GM12878 (cell line): ENCODE measurements at regions not wholly inside any gene's neighbourhood (a gene's known extent, or its start where the extent isn't known, plus 50 kb on each side); places are given as distances from the start of the nearest gene placed in this dataset.

Source experiments
- ASH2L ChIP-seq: fragments of 300-600, 200-600 bp; sonication (generic); IDR thresholded peaks from 2 replicates; pipeline ENCODE4 v1.6.1; 2017; ENCODE audit warnings: low read depth, mild to moderate bottlenecking, borderline replicate concordance
- CTCF ChIP-seq, 3 experiments: IDR thresholded peaks in 2 of 3; conservative IDR thresholded peaks in 1 of 3; 2 replicates each; pipeline ENCODE4 v1.5.1; 2011; ENCODE audit warnings: low read depth in 3 of 3, low read length in 3 of 3, mild to moderate bottlenecking in 3 of 3, control low read depth in 2 of 3, moderate library complexity in 2 of 3, inconsistent platforms in 1 of 3, mixed read lengths in 1 of 3; ENCODE audit not compliant: control insufficient read depth in 2 of 3, insufficient read depth in 1 of 3; ENCODE audit errors: extremely low read depth in 1 of 3
- FOS ChIP-seq: IDR thresholded peaks from 3 replicates; pipeline ENCODE4 v1.6.1; 2011; ENCODE audit warnings: borderline replicate concordance; ENCODE audit not compliant: insufficient read length; ENCODE audit errors: extremely low read depth
- GATAD2B ChIP-seq: fragments of 450-650 bp; conservative IDR thresholded peaks from 2 replicates; pipeline ENCODE4 v1.6.1; 2017; ENCODE audit warnings: low read depth, mild to moderate bottlenecking, moderate library complexity
- NBN ChIP-seq: fragments of 450-650 bp; IDR thresholded peaks from 2 replicates; pipeline ENCODE4 v1.6.1; 2016
- NFYB ChIP-seq: IDR thresholded peaks from 2 replicates; pipeline ENCODE4 v1.6.1; 2011; ENCODE audit warnings: low read depth, mild to moderate bottlenecking, low read length, improper control_type of control experiment, moderate library complexity; ENCODE audit not compliant: insufficient read depth
- NRF1 ChIP-seq: conservative IDR thresholded peaks from 2 replicates; pipeline ENCODE4 v1.6.1; 2011; ENCODE audit warnings: mild to moderate bottlenecking, low read depth, low read length, improper control_type of control experiment
- POLR2A ChIP-seq: IDR thresholded peaks from 2 replicates; pipeline ENCODE4 v1.6.1; 2011; ENCODE audit warnings: low read depth, mild to moderate bottlenecking, low read length
- RAD21 ChIP-seq: IDR thresholded peaks from 2 replicates; pipeline ENCODE4 v1.6.1; 2011; ENCODE audit warnings: mild to moderate bottlenecking, low read depth, low read length, moderate library complexity; ENCODE audit not compliant: insufficient read depth
- SPI1 ChIP-seq: IDR thresholded peaks from 2 replicates; pipeline ENCODE4 v1.6.1; 2011; ENCODE audit warnings: low read depth, mild to moderate bottlenecking, low read length, moderate library complexity, borderline replicate concordance; ENCODE audit not compliant: insufficient read depth
- USF2 ChIP-seq: IDR thresholded peaks from 2 replicates; pipeline ENCODE4 v1.6.1; 2011; ENCODE audit warnings: low read depth, low read length, improper control_type of control experiment, borderline replicate concordance

- TF ChIP-seq POLR2A, result no peak
- no peak for TF ChIP-seq NRF1
- TF ChIP-seq CTCF (IDR thresholded peaks at IDR 0.05 in 2 of 3, conservative IDR thresholded peaks at IDR 0.05 in 1 of 3; ENCODE audit: control insufficient read depth in 2 of 3, extremely low read depth in 1 of 3, insufficient read depth in 1 of 3, low read depth in 3 of 3, low read length in 3 of 3), result no peak
- no peak for TF ChIP-seq ASH2L
- no peak for TF ChIP-seq USF2
- TF ChIP-seq SPI1, result no peak
- no peak for TF ChIP-seq RAD21
- TF ChIP-seq NBN, result no peak
- TF ChIP-seq GATAD2B, result no peak
- no peak for TF ChIP-seq NFYB
- TF ChIP-seq FOS, result no peak
These were observed 170.5 kb upstream of the COPS8 start for GRCh38 chr2:236915186-236915585.
